OCI-LY3 (cell line): ENCODE measurements at regions not wholly inside any gene's neighbourhood (a gene's known extent, or its start where the extent isn't known, plus 50 kb on each side); places are given as distances from the start of the nearest gene placed in this dataset.

Source experiments
- CTCF ChIP-seq: fragments of 200-600, 300-600 bp; sonication (generic); IDR thresholded peaks from 2 replicates; pipeline ENCODE4 v1.5.1; 2014; ENCODE audit warnings: antibody characterized with exemption, low read length, low read depth
- EZH2phosphoT487 ChIP-seq: fragments of 200-600 bp; shearing (Covaris generic); IDR thresholded peaks from 2 replicates; pipeline ENCODE4 v1.6.1; 2018; ENCODE audit warnings: antibody characterized with exemption, mixed run types, low read depth

- TF ChIP-seq CTCF, result no peak
- TF ChIP-seq EZH2phosphoT487, result no peak
Observed at GRCh38 chr10:47123716-47124288, 176.2 kb upstream of the GDF10 start.
